A172 (cell line): ENCODE measurements at regions not wholly inside any gene's neighbourhood (a gene's known extent, or its start where the extent isn't known, plus 50 kb on each side); places are given as distances from the start of the nearest gene placed in this dataset.
A peak's percentile ranks its signal among the peaks of the same experiment; 100 is the strongest.

Experiments used
- DNase-seq: peaks from one replicate; pipeline ENCODE4 v3.0.0-alpha.2; 2015; ENCODE audit warnings: low spot score

GRCh38 chr14:65281991-65282895, 130.3 kb upstream of the FUT8 start:
- DNase-seq: peak; percentile 67

DNA sequence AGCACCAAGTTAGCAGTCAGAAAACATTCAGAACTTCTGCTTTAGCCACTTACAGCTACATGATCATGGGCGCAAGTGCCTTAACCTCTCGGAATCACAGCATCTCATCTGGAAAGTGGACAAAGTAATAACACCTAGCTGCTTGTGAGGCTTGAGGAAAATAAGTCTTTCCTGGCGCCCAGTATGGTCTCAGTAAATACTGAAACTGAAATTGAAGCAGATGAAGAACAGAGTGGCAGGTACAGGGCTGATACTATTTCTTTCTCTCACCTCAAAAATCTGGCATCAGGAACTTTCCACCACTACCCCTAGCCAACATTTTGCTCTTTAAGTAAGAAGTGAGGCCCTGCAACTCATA, 129.7 kb upstream of the FUT8 start:
- DNase-seq: no peak

DNA sequence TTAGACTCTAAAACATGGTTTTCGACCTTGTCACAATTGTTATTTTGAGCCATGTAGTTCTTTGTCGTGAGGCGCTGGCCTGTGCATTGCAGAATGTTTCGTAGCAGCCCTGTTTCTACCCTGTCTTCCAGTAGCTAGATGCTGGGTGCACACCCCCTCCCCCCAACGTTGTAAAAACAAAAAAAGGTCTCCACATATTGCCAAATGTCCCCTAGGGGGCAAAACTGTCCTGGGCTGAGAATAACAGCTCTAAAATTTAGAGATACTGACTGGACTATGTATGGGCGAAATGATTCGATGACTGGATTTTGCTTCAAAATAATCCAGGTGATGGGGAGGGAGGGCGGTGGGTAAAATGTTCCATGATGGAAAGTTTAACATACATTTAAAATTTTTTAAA, 126.1 kb upstream of the FUT8 start:
- DNase-seq: no peak

- DNase-seq: no peak
Measured at GRCh38 chr14:65287264-65288131, 125.0 kb upstream of the FUT8 start.

GRCh38 chr14:65290830-65291229, 121.7 kb upstream of the FUT8 start:
- DNase-seq: peak; percentile 77

DNA sequence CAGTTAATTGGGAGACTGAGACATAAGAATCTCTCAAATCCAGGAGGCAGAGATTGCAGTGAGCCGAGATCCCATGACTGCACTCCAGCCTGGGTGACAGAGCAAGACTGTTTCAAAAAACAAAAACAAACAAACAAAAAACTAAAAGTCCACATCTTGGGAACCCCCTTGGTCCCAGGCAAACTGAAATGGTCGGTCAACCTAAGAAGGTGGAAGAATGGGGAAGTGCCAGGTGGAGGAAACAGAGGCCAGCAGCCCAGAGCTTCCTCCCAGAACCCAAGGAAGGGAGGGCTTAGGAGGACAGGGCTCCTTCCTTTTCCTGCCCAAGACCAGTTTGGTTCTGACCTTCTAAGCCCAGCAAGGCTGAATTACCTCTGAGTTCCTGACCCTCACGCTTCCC, 121.0 kb upstream of the FUT8 start:
- DNase-seq: no peak

DNA sequence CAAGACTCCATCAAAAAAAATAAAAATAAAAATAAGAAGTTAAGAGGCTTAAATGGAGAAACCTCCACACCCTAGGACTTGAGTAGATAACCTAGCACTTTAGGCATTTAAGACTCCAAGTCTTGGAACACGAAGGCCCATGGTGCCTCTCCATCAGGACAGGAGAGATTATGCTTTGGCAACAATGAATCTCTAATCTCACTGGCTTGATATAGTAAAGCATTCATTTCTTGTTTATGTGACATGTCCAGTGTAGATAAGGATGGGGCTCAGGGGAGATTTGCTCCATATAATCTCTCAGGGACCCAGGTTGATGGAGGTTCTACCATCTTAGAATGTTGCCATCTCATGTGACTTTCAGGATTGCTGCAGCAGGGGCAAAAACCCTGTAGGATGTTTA, 117.7 kb upstream of the FUT8 start:
- no peak for DNase-seq

DNA sequence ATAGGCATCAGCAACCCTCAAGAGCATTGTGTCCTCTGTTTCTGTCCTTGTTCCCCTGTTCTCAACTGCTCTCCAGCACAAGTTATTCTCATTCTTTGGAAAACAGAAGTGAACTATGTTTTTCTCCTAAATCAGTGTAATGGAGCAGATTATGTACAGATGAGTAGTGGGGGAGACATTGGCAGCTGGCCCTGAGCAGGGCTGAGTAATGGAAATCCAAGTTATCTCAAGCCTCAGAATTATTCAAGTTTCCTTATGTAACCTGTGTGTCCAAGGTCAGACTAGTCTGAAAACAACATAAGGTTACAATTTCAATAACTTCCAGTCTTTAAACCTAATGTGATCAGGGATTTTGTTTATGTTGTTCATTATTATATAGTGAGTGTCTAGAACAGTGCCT, 116.1 kb upstream of the FUT8 start:
- DNase-seq: no peak

DNA sequence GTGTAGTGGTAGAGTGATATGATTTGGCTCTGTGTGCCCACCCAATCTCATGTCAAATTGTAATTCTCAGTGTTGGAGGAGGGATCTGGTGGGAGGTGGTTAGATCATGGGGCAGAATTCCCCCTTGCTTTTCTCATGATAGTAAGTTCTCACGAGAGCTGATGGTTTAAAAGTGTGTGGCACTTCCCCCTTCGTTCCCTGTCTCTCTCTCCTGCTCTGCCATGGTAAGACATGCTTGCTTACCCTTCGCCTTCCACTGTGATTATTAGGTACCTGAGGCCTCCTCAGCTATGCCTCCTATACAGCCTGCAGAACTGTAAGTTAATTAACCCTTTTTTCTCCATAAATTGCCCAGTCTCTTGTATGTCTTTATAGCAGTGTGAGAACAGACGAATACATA, 115.7 kb upstream of the FUT8 start:
- no peak for DNase-seq

DNA sequence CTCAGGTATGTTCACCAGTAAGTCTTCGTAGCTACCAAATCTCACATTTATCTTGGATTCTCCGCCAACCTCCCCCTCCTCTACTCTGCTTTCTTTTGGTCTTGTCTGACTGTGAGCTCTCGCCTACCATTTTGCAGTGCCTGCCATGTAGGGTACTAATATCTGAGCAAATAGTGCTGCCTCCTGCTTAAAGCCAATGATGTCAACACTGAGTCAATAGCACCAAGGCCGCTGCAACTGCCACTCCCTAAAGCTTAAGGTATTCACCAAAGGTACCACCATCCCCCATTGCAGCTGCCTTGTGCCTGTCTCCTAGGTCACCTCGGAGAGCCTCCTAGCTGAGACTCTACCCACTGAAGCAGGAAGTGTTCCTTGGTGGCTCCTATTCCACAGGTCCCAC, 114.8 kb upstream of the FUT8 start:
- DNase-seq: no peak

- DNase-seq: no peak
Measured at GRCh38 chr14:65299826-65300225, 112.7 kb upstream of the FUT8 start.

GRCh38 chr14:65301862-65302539, 110.5 kb upstream of the FUT8 start:
- DNase-seq: no peak

DNA sequence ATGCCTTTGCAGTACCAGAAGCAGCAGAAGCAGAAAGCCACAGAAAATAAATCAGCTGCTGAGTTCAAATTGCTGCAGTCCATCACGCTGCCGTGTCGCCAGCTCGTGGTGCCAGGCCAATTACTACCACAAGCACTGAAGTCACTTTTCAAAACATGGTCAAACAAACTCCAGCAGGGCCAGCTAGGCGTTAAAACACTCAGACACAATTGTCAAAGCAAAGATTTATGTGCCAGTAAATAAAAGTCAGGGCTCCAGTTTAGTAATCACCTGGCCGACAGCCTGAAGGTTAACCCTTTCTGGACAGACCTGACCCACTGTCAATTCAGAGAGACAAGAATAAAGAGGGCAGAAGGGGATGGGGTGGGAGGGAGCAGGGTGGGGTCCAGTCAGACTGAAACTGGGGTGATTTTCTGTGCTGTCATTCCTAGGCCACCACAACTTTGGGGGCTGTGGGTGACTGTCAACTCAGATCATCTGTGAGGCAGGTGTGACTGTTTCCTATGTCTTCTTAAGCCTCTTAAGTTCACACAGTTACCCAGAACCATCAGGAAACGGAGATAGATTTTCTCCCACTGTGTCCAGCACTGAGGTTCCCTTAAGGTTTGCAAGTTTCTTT, 109.8 kb upstream of the FUT8 start:
- DNase-seq: peak; percentile 42

DNA sequence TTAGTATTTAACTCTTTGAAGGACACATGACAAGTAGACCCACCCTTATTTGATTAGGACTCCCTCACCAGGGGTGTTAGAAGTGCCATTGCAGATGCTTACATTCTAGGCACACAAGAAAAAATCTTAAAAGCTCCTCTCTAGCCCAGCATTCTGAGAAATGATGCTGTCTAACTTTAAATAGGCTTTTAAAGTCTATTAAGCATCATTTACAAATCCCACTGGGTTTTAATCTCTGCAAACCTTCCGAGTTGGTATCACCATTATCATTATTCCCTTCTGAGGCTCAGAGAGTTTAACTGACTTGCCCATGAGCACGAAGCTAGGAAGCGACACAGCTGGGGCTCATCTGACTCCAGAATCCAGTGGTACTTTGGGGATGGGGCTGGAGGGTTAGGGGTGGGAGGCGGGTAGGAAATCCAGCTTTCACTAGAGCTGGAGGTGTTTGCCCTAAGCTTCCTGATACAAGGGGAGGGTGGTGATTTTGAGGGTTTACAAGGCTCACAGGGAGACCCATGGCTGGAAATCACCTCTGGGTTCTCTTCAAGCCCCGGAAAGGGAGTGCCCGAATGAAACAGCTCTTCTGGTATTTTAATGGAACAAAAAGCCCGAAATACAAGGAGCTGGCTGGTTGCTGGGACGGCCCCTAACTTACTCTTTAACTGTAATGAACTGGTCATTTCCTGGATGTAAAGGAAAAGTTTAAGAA, 109.2 kb upstream of the FUT8 start:
- peak; percentile 51 for DNase-seq

DNA sequence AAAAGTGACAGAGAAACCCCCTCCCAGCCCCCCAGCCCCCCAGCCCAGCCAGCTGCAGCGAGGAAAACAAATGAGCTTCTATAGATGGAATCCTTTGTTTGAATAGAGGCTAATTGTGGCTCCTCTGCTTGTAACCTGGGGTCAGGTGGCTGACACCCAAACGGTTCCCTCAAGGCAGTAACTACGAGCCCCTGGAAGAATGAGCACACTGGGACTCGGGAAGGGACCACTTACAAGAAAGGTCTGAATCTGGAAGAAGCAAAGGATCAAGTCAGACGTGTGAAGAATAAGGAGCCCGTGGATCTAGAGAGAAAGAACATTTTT, 108.7 kb upstream of the FUT8 start:
- no peak for DNase-seq

GRCh38 chr14:65304239-65304638, 108.3 kb upstream of the FUT8 start:
- DNase-seq: no peak

- no peak for DNase-seq
Measured at GRCh38 chr14:65304963-65305362, 107.6 kb upstream of the FUT8 start.

DNA sequence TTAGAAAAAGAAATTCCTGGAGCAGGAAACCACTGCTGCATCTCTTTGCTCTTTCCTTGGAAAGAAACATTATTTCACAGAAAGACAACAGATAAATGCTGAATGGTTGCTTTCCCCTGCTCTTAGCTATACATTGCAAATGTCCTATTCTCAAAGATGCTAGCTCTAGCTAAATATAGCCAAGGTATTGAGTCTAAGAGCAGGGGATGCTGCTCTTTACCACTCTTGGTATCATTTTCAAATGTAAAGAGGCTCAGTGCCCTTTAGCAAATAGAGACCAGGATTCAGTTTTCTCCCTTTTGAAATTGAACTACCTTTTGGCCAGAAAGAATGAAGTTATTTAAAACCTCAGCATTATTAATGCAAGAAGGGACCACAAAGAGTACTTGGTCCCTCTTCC, 104.0 kb upstream of the FUT8 start:
- no peak for DNase-seq

DNA sequence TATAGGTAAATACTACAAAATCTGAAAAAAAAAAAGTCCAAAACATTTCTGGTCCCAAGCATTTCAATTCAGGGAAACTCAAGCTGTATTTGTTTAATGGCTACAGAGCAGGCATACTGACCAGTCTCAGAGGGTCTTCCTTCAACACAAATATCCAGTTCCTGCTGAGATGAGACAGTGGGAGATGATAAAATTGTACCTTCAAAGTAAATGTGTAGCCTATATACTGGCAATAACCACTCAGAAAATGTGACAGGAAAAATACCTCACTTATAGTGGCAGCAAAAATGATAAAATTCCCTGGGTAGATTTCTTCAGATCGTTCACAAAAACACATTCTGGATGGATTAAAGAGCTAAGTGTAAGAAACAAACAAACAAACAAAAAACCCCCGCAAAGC, 102.0 kb upstream of the FUT8 start:
- DNase-seq: no peak

DNA sequence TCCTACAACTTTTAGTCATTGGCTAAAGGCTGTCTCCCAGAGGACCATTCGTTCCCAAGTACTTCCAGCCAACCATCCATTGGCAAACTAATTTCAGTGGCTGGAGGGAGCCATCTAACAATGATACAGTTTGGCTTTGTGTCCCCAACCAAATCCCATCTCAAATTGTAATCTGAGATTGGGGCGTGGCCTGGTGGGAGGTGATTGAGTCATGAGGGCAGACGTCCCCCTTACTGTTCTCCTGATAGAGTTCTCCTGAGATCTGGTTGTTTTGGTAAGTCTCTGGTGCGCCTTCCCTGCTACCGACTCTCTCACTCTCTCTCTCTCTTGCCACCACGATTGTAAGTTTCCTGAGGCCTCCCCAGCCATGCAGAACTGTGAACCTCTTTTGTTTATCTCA, 99.7 kb upstream of the FUT8 start:
- no peak for DNase-seq

DNA sequence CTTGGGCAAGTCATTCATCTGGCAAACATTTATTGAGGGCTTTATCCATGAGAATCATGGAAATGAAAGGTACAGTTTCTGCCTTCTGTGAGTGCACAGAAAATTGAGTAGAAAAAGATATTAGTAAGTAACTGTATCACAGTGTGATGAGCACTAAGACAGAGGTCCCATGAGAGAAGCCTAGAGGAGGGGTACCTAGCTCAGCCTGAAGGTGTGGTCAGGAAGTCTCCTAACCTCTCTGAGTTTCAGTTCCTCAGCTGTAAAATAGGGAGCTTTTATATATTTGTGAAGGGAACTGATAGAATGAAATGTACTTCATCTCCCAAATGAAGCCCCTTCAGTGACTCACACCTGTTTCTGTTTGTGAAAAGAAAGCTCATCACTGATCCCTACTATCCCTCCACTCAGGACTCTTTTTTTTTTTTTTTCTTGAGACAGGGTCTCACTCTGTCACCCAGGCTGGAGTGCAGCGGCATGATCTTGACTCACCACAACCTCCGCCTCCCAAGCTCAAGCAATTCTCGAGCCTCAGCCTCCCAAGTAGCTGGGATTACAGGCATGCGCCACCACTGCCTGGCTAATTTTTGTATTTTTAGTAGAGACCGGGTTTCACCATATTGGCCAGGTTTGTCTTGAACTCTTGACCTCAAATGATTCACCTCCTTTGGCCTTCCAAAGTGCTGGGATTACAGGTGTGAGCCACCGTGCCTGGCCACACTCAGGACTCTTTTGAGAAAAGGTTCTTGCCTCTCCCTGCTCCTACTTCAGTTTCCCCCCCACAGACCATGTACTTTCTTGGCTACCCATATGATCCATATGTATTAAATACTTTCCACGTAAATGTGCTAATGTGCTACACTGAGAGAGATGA, 93.7 kb upstream of the FUT8 start:
- DNase-seq: no peak
